GM18507 (cell line): ENCODE measurements at regions not wholly inside any gene's neighbourhood (a gene's known extent, or its start where the extent isn't known, plus 50 kb on each side); places are given as distances from the start of the nearest gene placed in this dataset.

ENCODE experiments used
- DNase-seq: peaks from one replicate; pipeline ENCODE4 v3.0.0; 2011; ENCODE audit warnings: low read depth; ENCODE audit not compliant: insufficient read length; ENCODE audit errors: extremely low spot score
- FAIRE-seq: peaks from 2 replicates; lab custom pipeline; 2011; peaks lifted over from hg19 to GRCh38; lab: Jason Lieb, UNC

DNA sequence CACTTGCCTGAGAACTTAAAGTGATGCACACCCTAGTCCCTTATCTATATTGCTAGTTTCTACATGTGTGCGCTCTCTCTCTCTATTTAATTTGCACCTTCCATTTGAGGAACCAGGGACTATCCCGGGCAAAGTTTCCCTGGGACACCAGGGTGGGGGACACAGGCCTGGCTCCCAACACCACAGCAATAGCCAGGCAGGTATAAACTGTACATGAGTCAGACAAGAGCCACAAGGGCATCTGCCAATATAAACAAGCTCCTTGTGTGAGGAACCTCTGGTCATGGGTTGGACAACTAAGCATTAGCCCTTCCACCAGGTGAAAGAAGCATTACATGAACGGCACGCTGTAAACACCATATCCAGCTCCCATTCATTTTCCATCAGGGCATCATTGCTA is 455.5 kb downstream of the STIM2 start:
- no peak for DNase-seq
- no peak for FAIRE-seq

GRCh38 chr4:27318740-27319139 is 458.1 kb downstream of the STIM2 start:
- FAIRE-seq, result no peak
- DNase-seq, result no peak

GRCh38 chr4:27326991-27327390 is 466.4 kb downstream of the STIM2 start:
- DNase-seq, result no peak

GRCh38 chr4:27327421-27328181 is 467.0 kb downstream of the STIM2 start:
- DNase-seq (no peak), FAIRE-seq (no peak)

More at GRCh38 chr4:27326991-27327390, 466.4 kb downstream of the STIM2 start:
- FAIRE-seq, result no peak

DNA sequence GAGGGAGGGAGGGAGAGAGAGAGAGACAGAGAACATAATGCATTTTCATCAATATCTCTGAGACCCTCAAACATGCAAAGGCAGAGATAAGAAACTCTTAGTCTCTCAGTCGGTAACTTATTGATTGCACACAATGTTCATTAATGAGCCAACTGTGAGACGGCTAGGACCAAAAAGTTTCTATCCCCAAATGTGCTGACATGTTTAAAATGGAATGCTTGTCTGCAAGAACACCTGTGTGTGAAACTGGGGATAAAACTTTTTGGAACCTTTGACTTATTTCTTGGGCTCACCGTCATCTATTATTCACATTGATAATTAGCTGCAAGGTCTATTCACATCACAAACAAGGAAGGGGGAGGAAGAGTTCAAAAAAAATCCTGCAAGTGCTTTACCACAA is 477.9 kb downstream of the STIM2 start:
- FAIRE-seq (no peak), DNase-seq (no peak)

GRCh38 chr4:27343411-27343810 is 482.8 kb downstream of the STIM2 start:
- no peak for FAIRE-seq

GRCh38 chr4:27350161-27350560 is 489.5 kb downstream of the STIM2 start:
- DNase-seq (no peak), FAIRE-seq (no peak)

More at GRCh38 chr4:27343411-27343810, 482.8 kb downstream of the STIM2 start:
- no peak for DNase-seq

DNA sequence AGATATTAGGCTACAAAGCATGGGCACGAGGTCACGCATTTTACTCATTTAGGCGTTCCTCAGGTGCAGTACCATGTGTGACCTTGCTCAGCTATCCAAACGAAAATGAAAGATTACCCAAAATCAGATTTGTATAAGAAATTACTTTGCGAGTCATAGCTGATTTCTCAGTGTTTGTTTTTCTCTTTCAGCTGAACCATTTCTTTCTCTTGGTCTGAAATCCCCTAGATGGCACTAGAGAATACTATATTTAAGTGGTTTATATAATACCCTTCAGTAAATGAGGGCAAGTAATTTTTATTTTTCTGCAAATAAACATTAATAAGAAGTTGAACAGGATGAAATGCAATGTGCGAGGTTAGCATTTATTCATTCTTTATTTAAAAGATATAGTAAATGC is 496.6 kb downstream of the STIM2 start:
- DNase-seq (no peak), FAIRE-seq (no peak)

- no peak for DNase-seq
- no peak for FAIRE-seq
Measured at GRCh38 chr4:27358269-27358668, 497.6 kb downstream of the STIM2 start.

GRCh38 chr4:27360131-27360530 is 499.5 kb downstream of the STIM2 start:
- no peak for FAIRE-seq

GRCh38 chr4:27360790-27361267 is 500.2 kb downstream of the STIM2 start:
- DNase-seq (no peak), FAIRE-seq (no peak)

More at GRCh38 chr4:27360131-27360530, 499.5 kb downstream of the STIM2 start:
- DNase-seq, result no peak

- DNase-seq (no peak), FAIRE-seq (no peak)
Measured at GRCh38 chr4:27364509-27364908, 503.9 kb downstream of the STIM2 start.

GRCh38 chr4:27366104-27366823 is 505.6 kb downstream of the STIM2 start:
- FAIRE-seq (no peak), DNase-seq (no peak)

DNA sequence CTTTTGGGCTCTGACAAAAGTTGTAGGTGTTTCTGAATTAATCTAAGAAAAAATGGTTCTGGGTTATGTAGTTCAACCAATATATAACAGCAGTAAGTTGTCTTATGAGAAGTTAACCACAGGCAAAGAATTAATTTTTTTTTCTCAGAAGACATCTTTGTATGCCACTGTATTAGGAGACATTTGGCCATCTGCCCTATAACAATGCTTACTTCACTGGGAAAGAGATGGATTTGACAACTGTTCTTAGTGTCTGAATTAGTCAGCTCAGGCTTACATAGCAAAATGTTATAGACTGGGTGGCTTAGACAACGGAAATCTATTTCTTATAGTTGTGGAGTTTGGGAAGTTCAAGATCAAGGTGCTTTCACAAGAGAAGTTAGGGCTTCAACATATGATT is 508.1 kb downstream of the STIM2 start:
- FAIRE-seq (no peak), DNase-seq (no peak)

DNA sequence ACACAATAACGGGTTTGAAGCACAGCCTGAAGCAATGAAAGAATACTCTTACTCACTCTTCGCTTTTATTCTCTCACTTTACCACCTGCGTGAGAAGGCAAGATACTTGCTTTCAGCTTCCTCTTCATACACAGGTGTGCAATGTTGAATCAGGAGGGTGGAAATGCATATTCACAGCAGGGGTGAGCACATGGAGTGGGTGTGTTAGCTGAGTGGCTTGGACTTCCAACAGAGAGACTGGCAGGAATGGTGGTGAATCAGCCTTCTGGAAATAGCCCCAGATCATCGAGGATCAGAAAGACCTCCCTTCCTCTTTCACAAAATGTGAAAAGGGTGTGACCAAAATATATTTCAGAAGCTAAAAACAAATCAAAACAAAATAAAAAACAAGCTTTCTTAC is 521.2 kb downstream of the STIM2 start:
- no peak for FAIRE-seq
- no peak for DNase-seq

DNA sequence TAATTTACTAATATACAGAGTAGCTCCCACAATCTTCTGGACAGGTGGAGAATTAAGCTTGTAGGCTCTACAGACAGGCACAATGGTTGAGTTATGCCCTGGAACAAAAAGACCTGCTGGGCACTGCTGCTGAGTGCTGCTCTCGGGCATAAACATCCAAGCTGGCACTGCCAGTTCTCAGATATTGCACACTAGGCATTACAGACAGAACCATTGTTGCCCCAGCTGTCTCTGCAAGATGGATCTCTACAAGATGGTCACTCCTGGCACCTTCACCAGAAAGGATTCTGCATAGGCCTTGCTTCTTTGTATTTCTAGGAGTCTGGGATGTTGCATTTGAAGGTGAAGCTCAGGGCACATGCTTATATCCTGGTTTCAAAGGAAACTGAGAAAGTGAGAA is 527.1 kb downstream of the STIM2 start:
- DNase-seq, result no peak
- no peak for FAIRE-seq

DNA sequence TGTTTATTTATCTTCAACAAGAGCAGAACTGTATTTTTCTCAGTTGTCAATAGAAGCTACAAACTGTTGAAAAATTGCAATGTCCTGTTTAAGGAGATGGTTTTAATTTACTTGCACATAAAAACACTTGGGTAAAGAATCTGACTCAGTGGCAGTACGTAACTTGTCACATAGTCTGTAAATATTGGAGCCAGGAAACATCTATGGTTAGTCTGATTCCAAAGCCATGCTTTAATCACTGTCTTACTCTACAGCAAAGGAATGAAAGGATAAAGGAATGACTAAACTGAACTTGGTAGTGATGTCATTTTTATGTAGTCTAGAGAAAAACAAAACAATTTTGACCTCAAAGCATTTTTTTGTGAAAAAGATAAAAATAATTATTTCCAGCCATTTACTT is 537.2 kb downstream of the STIM2 start:
- DNase-seq, result no peak
- FAIRE-seq, result no peak

- DNase-seq (no peak), FAIRE-seq (no peak)
Measured at GRCh38 chr4:27398631-27399310, 538.1 kb downstream of the STIM2 start.

GRCh38 chr4:27407616-27408015 is 547.0 kb downstream of the STIM2 start:
- DNase-seq (no peak), FAIRE-seq (no peak)

DNA sequence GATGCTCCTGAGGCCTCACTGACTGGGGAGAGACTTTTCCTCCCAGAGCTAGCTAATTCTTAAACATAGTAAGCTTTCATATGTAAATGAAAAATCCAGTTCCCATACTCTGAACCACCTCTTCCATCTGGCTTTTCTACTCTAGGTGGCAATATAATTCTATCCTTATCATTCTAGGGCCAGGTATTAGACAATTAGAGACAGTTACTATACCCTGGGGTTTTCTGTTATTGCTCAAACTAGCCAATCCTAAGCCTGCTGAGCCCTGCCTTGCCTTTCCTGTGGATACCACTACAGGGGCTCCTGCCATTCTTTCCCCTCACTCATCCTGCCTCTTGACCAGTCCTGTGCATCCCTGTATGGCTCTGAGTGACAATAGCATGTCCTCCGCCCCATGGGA is 552.0 kb downstream of the STIM2 start:
- no peak for DNase-seq
- FAIRE-seq, result no peak
